OCI-LY3 (cell line): ENCODE measurements at regions not wholly inside any gene's neighbourhood (a gene's known extent, or its start where the extent isn't known, plus 50 kb on each side); places are given as distances from the start of the nearest gene placed in this dataset.

Experiments used
- EZH2phosphoT487 ChIP-seq: fragments of 200-600 bp; shearing (Covaris generic); IDR thresholded peaks from 2 replicates; pipeline ENCODE4 v1.6.1; 2018; ENCODE audit warnings: antibody characterized with exemption, mixed run types, low read depth
- TF ChIP-seq, protein P1 (sequence below): fragments of 200-600, 300-600 bp; sonication (generic); IDR thresholded peaks from 2 replicates; pipeline ENCODE4 v1.5.1; 2014; ENCODE audit warnings: antibody characterized with exemption, low read length, low read depth

DNA sequence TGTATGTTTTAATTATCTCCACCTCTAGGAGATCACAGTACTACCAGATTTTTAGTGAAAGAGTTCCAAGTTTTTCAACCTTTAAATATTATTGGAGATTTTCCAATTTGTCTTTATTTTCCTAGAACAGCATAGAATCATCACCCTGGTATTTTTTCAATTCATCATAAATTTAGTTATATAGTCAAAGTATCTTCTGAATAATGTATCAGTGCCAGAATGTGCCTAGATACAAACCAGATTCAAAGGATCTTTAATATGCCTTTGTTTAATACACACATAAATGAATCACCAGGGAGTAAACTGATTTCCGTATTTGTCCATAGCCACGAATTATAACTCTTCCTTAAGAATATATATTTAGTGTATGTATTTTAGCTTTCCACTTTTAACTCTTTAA, 1373.1 kb downstream of the STIM2 start:
- TF ChIP-seq, protein P1, sequence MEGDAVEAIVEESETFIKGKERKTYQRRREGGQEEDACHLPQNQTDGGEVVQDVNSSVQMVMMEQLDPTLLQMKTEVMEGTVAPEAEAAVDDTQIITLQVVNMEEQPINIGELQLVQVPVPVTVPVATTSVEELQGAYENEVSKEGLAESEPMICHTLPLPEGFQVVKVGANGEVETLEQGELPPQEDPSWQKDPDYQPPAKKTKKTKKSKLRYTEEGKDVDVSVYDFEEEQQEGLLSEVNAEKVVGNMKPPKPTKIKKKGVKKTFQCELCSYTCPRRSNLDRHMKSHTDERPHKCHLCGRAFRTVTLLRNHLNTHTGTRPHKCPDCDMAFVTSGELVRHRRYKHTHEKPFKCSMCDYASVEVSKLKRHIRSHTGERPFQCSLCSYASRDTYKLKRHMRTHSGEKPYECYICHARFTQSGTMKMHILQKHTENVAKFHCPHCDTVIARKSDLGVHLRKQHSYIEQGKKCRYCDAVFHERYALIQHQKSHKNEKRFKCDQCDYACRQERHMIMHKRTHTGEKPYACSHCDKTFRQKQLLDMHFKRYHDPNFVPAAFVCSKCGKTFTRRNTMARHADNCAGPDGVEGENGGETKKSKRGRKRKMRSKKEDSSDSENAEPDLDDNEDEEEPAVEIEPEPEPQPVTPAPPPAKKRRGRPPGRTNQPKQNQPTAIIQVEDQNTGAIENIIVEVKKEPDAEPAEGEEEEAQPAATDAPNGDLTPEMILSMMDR: no peak
- no peak for TF ChIP-seq EZH2phosphoT487
